SK-N-SH (cell line): ENCODE measurements at regions not wholly inside any gene's neighbourhood (a gene's known extent, or its start where the extent isn't known, plus 50 kb on each side); places are given as distances from the start of the nearest gene placed in this dataset.
"Not testable (repeated sequence)": the region's sequence is repeated elsewhere in the genome, so short reads cannot be mapped to it uniquely, and the experiment has no call there.

Experiments used
- TF ChIP-seq, protein P1 (sequence below): fragments of 200-600 bp; sonication (generic); IDR thresholded peaks from 2 replicates; pipeline ENCODE4 v1.6.1; 2017; ENCODE audit warnings: antibody characterized with exemption, mild to moderate bottlenecking, moderate library complexity
- TF ChIP-seq, protein P2 (sequence below): IDR thresholded peaks from 2 replicates; pipeline ENCODE4 v1.4.0; 2012; ENCODE audit warnings: low read depth, borderline replicate concordance

DNA sequence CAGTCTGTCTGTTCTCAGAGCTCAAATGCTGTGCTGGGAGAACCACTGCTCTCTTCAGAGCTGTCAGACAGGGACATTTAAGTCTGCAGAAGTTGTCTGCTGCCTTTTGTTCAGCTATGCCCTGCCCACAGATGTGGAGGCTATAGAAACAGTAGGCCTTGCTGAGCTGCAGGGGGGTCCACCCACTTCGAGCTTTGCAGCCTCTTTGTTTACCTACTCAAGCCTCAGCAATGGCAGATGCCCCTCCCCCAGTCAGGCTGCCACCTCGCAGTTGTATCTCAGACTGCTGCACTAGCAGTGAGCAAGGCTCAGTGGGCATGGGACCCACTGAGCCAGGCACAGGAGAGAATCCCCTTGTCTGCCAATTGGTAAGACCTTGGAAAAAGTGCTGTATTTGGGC, 470.0 kb downstream of the TMEM135 start:
- TF ChIP-seq, protein P1, sequence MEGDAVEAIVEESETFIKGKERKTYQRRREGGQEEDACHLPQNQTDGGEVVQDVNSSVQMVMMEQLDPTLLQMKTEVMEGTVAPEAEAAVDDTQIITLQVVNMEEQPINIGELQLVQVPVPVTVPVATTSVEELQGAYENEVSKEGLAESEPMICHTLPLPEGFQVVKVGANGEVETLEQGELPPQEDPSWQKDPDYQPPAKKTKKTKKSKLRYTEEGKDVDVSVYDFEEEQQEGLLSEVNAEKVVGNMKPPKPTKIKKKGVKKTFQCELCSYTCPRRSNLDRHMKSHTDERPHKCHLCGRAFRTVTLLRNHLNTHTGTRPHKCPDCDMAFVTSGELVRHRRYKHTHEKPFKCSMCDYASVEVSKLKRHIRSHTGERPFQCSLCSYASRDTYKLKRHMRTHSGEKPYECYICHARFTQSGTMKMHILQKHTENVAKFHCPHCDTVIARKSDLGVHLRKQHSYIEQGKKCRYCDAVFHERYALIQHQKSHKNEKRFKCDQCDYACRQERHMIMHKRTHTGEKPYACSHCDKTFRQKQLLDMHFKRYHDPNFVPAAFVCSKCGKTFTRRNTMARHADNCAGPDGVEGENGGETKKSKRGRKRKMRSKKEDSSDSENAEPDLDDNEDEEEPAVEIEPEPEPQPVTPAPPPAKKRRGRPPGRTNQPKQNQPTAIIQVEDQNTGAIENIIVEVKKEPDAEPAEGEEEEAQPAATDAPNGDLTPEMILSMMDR: not testable (repeated sequence)
- TF ChIP-seq, protein P2, sequence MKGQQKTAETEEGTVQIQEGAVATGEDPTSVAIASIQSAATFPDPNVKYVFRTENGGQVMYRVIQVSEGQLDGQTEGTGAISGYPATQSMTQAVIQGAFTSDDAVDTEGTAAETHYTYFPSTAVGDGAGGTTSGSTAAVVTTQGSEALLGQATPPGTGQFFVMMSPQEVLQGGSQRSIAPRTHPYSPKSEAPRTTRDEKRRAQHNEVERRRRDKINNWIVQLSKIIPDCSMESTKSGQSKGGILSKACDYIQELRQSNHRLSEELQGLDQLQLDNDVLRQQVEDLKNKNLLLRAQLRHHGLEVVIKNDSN: not testable (repeated sequence)
